Right cardiac atrium (tissue), 5 donors: ENCODE measurements at regions not wholly inside any gene's neighbourhood (a gene's known extent, or its start where the extent isn't known, plus 50 kb on each side); places are given as distances from the start of the nearest gene placed in this dataset.

Experiments
- ATAC-seq, 2 donors: fragments of 200-7000 bp; cut with Tn5 transposase; one replicate each; pipeline versions ENCODE4 v1.8.0 to v1.9.1; 2020; ENCODE audit warnings: moderate library complexity in 2 of 2, mild to moderate bottlenecking in 1 of 2
- DNase-seq, 3 donors: peaks; one replicate each; pipeline ENCODE4 v3.0.0-alpha.2; 2020
- H3K27ac ChIP-seq: one replicate; pipeline ENCODE4 v1.5.1; 2013; ENCODE audit warnings: mild to moderate bottlenecking, low read length, control low read depth, moderate library complexity
- H3K27me3 ChIP-seq: one replicate; pipeline ENCODE4 v1.6.1; 2013; ENCODE audit not compliant: control insufficient read depth, insufficient read depth
- H3K4me1 ChIP-seq: one replicate; pipeline ENCODE4 v1.6.1; 2013; ENCODE audit warnings: low read length; ENCODE audit not compliant: control insufficient read depth, insufficient read depth
- H3K4me3 ChIP-seq: one replicate; pipeline ENCODE4 v1.5.1; 2013; ENCODE audit warnings: low read length, control low read depth
- H3K9me3 ChIP-seq: one replicate; pipeline ENCODE4 v1.6.1; 2013; ENCODE audit warnings: low read length; ENCODE audit not compliant: control insufficient read depth
- WGBS: extraction: QIAGEN DNeasy Blood & Tissue Kit; methylation state at CpG from one replicate; pipeline ENCODE4 v1.1.7; 2013; 5-methylcytosine and 5-hydroxymethylcytosine counted together
- intact Hi-C, 4 donors: fragments of 100-400 bp; cut with DNase I; formaldehyde crosslinking; loops; one replicate each; pipeline versions ENCODE4 v1.11.0 to v1.14.0; 2022 to 2023
- donor health status: healthy with polysubstance abuse.
- donor health status: DM: no; HTN: yes; CAD: no.
- donor health status: DM: no; HTN: no; CAD: no.
- donor health status: DM: no; HTN: yes; CAD: no; lungs with severe emphysema.
- donor health status: DM: yes; HTN: yes; CAD: no.

DNA sequence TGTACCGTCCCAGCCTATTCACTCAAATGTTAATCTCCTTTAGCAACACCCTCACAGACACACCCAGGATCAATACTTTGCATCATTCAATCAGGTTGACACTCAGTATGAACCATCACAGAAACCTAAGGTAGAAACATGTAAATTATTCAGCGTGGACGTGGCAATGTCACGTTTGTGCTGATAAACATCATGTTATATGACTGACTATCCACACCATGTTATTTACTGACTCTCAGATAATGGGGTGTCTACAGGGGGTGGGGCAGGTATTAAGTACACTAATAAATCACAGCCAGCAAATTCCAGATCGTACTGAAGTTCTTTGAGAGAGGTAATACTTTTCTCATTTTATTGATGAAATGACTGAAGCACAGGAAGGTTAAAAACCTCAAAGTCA, 280.0 kb downstream of the C12orf75 start:
- 90% methylated on average over 5 of the region's 5 CpGs for WGBS
- Histone ChIP-seq H3K9me3 (no peaks in the 10 kb centered on the region), H3K27me3 (no peaks in the 10 kb centered on the region), H3K27ac (no peak overlapping the region), H3K4me3 (no peak overlapping the region), H3K4me1 (no peaks in the 10 kb centered on the region)
- intact Hi-C loops: no loop called here
- no peak for ATAC-seq
- DNase-seq: no peak

DNA sequence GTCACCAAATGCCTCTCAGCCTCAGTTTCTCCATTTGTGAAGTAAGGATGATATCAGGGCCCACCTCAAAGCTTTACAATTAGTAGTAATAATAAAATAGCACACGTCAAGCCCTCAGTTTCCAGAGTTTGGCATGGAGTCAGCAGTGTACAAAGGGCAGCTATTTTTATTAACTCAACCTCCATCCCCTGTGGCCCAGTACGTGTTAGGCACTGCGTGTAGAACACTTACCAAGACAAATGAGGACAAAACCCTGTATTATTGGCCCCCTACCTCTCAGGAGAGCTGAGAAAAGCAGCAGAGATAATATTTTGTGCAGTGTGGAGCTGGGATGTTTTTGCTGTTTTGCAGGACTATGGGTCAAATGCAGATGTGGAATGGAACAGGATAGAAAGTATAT, 280.8 kb downstream of the C12orf75 start:
- no peaks in the 10 kb centered on the region for H3K27me3 ChIP-seq
- no peak overlapping the region for H3K27ac ChIP-seq
- DNase-seq: no peak
- no peaks in the 10 kb centered on the region for H3K9me3 ChIP-seq
- H3K4me1 ChIP-seq: no peaks in the 10 kb centered on the region
- ATAC-seq: no peak
- WGBS: 26% methylated on average over 3 of the region's 3 CpGs
- H3K4me3 ChIP-seq: no peak overlapping the region
- intact Hi-C loops: no loop called here

DNA sequence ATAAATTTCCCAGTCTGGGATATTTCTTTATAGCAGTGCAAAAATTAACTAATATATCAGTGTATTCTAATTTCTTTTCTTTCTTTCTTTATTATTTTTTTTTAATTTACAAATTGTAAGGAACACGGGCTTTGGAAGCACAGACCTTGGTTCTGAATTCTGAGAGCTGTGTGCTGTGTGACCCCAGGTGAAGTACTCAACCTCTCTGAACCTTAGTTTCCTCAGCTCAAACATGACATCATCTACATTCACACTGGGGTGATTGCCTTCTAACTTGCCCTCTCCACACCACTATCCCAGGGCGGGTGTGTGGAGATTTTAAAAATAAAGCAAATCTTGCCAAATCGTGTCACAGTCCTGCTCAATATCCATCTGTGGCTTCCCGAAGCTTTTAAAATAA, 282.8 kb downstream of the C12orf75 start:
- WGBS: 94% methylated on average over 4 of the region's 4 CpGs

DNA sequence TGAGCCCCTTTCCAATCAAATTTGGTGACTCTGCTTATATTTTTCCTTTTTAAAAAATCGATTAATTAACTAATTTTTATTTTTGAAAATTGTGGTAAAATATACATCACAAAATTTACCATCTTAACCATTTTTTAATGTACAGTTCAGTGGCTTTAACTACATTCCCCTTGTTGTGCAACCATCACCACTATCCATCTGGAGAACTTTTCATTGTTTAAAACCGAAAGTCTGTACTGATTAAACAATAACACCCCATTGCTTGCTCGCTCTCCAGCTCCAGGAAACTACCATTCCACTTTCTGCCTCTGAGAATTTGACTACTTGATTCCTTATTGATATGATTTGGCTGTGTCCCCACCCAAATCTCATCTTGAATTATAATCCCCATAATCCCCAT, 283.4 kb downstream of the C12orf75 start:
- no peak overlapping the region for H3K27ac ChIP-seq
- DNase-seq (no peak), ATAC-seq (no peak)
- H3K4me3 ChIP-seq: no peak overlapping the region
- H3K4me1 ChIP-seq: no peaks in the 10 kb centered on the region
- intact Hi-C loops: no loop called here
- 82% methylated on average over 3 of the region's 3 CpGs for WGBS
- no peaks in the 10 kb centered on the region for H3K27me3 ChIP-seq
- H3K9me3 ChIP-seq: no peaks in the 10 kb centered on the region

More for the DNA sequence above, 282.8 kb downstream of the C12orf75 start:
- no peaks in the 10 kb centered on the region for H3K4me1 ChIP-seq
- no peaks in the 10 kb centered on the region for H3K27me3 ChIP-seq
- DNase-seq: no peak
- intact Hi-C loops: no loop called here
- H3K9me3 ChIP-seq: no peaks in the 10 kb centered on the region
- ATAC-seq: no peak
- no peak overlapping the region for H3K27ac ChIP-seq
- no peak overlapping the region for H3K4me3 ChIP-seq

DNA sequence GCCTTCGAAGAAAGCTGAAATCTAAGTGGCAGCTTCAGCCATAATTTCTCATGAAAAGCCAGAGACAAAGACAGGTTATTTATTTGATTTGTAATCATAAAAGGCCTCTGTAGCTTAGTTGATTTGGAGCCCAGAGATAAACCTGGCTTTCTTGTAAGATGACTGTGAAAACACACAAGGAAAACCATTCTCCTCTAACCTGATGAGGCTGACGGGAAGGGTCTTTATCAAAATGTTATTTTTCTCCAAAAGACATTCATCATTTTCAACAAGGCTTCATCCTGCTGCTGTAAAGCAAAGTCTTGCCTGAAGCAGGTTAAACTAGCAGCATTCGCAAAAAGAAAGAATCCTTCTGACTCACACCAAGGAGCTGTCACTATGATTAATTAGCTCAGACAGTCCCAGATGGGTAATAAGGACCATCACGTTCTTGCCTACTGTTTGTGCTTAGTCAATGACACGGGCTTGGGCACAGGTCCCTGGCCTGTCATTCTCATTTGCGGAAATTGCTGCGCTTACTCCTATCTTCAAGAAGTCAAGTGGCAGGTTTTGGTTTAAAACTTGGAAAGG, 286.6 kb downstream of the C12orf75 start:
- Histone ChIP-seq H3K27ac (no peak overlapping the region), H3K4me3 (no peak overlapping the region), H3K27me3 (no peaks in the 10 kb centered on the region), H3K9me3 (no peaks in the 10 kb centered on the region), H3K4me1 (no peaks in the 10 kb centered on the region)
- DNase-seq: no peak
- 78% methylated on average over 7 of the region's 7 CpGs for WGBS
- intact Hi-C loops: no loop called here
- no peak for ATAC-seq

DNA sequence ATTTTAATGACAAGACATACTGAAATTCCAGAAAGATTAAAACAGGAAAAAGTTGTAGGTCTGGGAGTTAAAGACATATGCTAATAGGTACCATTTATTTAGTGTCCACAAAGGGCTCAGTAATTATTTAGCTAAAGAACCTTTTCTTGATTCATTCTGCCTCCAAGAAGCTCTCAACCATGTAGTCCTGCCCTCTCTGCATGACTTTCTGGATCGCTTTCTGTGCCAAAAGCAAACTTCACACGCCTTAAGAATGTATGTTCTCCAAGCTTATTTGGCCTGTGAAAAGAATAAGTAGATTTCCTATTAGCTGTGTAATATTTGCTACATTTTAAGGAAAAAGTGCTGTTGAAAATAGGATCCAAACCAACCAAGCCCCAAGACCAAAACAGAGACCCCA, 291.7 kb downstream of the C12orf75 start:
- 73% methylated on average over 2 of the region's 2 CpGs for WGBS
- H3K27me3 ChIP-seq: no peaks in the 10 kb centered on the region

DNA sequence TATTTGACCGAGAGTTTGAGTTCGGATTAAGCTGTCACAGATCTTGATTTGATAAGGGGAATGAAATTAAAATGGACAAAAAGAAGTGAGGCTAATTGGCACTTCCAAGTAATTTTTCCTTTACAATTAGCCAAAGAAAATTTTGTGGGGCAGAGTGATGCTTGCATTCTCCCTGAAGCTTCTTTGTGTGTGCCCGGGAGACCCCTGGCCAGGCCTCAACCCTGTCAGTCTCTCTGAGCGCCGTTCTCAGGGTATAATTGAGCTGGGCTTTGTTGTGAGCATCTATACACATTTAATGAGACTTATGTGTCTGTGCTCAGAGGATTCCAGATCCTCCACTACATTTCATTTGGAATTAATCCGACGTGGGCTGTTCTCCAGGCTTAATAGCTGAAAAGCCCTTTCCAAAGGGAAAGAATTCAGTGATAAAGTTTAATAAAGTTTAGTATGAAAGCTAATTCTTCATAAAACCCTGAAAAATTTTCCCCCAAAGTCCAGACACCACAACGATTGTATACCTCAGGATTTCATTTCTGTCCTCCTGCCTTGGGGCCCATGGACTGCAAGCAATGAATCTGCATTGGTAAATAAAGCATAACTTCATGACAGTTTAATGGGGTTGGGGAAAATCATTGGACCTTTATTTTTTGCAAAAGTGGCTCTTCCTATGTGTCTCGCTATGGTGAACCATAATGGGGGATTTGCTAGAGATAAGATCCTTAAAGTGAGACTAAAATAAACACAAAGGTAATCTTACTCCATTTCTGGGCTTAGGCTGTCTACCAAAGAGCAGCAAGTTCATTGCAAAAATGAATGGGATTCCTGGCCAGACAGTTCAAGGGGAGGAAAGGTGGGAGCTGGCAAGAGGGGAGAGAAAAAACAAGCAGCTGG, 292.6 kb downstream of the C12orf75 start:
- Histone ChIP-seq H3K27ac (no peak overlapping the region), H3K9me3 (no peaks in the 10 kb centered on the region), H3K4me1 (no peaks in the 10 kb centered on the region), H3K27me3 (no peaks in the 10 kb centered on the region), H3K4me3 (no peak overlapping the region)
- DNase-seq (no peak), ATAC-seq (no peak)
- intact Hi-C loops: no loop called here
- WGBS: 74% methylated on average over 9 of the region's 9 CpGs

More for the DNA sequence above, 291.7 kb downstream of the C12orf75 start:
- H3K9me3 ChIP-seq: no peaks in the 10 kb centered on the region
- H3K4me3 ChIP-seq: no peak overlapping the region
- no peak overlapping the region for H3K27ac ChIP-seq
- intact Hi-C loops: no loop called here
- no peaks in the 10 kb centered on the region for H3K4me1 ChIP-seq
- DNase-seq (no peak), ATAC-seq (no peak)

DNA sequence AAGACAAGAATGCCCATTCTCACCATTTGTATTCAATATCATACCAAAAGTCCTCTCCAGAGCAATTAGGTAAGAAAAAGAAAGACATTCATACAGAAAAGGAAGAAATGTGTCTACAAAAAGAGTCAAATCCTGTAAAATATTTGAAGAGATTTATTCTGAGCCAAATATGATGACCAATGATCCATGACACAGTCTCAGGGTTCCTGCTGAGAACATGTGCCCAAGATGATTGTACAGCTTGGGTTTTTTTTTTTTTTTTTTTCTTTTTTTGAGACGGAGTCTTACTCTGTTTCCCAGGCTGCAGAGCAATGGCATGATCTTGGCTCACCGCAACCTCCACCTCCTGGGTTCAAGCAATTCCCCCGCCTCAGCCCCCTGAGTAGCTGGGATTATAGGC, 296.2 kb downstream of the C12orf75 start:
- Histone ChIP-seq H3K4me3 (no peak overlapping the region), H3K4me1 (no peaks in the 10 kb centered on the region), H3K9me3 (no peaks in the 10 kb centered on the region), H3K27ac (no peak overlapping the region), H3K27me3 (no peaks in the 10 kb centered on the region)
- no peak for DNase-seq
- intact Hi-C loops: no loop called here
- ATAC-seq: no peak
- WGBS: 96% methylated on average over 3 of the region's 3 CpGs

DNA sequence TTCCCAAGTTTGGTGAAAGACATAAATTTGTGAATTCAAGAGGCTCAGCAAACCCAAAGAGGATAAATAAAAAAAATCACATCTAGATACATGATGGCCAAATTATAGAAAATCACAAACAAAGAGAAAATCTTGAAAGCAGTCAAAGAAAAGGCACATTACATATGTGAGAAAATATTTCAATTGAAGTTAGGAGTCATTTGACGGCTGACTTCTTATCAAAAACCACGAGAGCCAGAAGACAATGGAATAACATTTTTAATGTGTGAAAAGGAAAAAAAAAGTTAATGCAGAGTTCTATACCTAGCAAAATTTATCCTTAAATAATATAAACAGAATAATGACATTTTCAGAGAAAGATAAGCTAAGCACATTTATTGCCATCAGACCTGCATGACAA, 307.0 kb downstream of the C12orf75 start:
- Histone ChIP-seq H3K27ac (no peak overlapping the region), H3K27me3 (no peaks in the 10 kb centered on the region), H3K4me1 (peaks cover 2% of the 10 kb centered on the region), H3K4me3 (no peak overlapping the region), H3K9me3 (no peaks in the 10 kb centered on the region)
- intact Hi-C loops: no loop called here
- WGBS: 61% methylated on average over 2 of the region's 2 CpGs
- DNase-seq (no peak), ATAC-seq (no peak)

DNA sequence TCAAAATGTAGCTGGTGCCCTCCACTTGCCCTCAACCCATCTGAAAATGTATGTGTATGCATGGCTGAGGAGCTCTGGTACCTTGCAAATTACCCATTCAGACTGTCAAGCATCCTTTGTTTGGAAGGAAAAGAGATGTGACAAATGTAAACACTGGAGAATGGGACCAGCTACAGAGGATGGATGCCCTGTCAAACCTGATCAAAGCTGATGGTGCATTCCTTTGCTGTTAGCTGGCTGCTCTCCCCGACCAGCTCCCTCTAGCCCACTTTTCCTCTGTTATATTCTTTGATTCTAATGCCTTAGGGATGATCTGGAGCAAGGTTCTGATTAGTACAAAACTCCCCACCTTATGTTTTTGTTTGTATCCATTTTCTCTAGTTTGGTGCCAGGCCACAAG, 310.3 kb downstream of the C12orf75 start:
- no peak overlapping the region for H3K27ac ChIP-seq
- DNase-seq: no peak
- no peaks in the 10 kb centered on the region for H3K27me3 ChIP-seq
- H3K4me3 ChIP-seq: no peak overlapping the region
- no peak for ATAC-seq
- intact Hi-C loops: no loop called here
- H3K9me3 ChIP-seq: no peaks in the 10 kb centered on the region
- H3K4me1 ChIP-seq: peaks cover 2% of the 10 kb centered on the region
- WGBS: 89% methylated on average over 1 of the region's 1 CpG

DNA sequence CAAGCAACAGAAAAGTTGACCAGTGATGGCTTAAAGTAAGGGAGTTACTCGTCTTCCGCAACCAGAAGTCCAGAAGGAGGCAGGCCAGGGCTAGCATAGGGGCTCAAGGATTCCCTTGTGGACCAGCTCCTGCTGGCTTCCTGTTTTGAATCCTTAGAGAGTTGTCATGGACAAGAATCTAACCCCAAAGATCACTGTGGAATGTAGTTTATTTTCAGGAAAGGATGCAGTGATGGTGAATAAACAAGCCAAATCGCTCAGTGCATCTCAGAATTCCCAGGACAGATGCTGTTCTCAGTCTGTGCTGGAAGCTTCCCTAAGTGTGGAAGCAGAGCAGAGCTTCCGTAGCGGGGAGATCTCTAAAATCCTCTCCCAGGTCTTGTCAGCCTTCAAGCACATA, 311.3 kb downstream of the C12orf75 start:
- Histone ChIP-seq H3K4me1 (peaks cover 2% of the 10 kb centered on the region), H3K4me3 (no peak overlapping the region), H3K9me3 (no peaks in the 10 kb centered on the region), H3K27me3 (no peaks in the 10 kb centered on the region), H3K27ac (no peak overlapping the region)
- ATAC-seq: no peak
- intact Hi-C loops: no loop called here
- 75% methylated on average over 5 of the region's 5 CpGs for WGBS
- DNase-seq: no peak
